ENCODE measurements at regions not wholly inside any gene's neighbourhood (a gene's known extent, or its start where the extent isn't known, plus 50 kb on each side); places are given as distances from the start of the nearest gene placed in this dataset.

DNA sequence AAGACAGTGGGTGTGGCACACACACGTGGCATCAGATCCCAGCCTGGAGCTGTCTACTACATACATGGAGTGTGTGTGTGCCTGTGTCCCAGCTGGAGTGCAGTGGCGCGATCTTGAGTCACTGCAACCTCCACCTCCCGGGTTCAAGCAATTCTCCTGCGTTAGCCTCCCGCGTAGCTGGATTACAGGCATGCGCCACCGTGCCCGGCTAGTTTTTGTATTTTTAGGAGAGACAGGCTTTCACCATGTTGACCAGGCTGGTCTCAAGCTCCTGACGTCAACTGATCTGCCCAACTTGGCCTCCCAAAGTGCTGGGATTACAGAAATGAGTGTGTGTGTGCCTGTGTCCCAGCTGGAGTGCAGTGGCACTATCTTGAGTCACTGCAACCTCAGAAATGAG, 108.8 kb downstream of the IL12A start:
- no peak overlapping the region for H3K27ac ChIP-seq (ENCODE audit: insufficient read length, low read depth, low read length)
- no peak overlapping the region for H2AFZ ChIP-seq (ENCODE audit: low read length)
- TF ChIP-seq, protein P1, sequence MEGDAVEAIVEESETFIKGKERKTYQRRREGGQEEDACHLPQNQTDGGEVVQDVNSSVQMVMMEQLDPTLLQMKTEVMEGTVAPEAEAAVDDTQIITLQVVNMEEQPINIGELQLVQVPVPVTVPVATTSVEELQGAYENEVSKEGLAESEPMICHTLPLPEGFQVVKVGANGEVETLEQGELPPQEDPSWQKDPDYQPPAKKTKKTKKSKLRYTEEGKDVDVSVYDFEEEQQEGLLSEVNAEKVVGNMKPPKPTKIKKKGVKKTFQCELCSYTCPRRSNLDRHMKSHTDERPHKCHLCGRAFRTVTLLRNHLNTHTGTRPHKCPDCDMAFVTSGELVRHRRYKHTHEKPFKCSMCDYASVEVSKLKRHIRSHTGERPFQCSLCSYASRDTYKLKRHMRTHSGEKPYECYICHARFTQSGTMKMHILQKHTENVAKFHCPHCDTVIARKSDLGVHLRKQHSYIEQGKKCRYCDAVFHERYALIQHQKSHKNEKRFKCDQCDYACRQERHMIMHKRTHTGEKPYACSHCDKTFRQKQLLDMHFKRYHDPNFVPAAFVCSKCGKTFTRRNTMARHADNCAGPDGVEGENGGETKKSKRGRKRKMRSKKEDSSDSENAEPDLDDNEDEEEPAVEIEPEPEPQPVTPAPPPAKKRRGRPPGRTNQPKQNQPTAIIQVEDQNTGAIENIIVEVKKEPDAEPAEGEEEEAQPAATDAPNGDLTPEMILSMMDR (conservative IDR thresholded peaks at IDR 0.05) = no peak
- H2BK12ac ChIP-seq (ENCODE audit: insufficient read length, low read depth, low read length) = no peak overlapping the region
- no peak overlapping the region for H2BK15ac ChIP-seq (ENCODE audit: low read depth, low read length)
- H3K23me2 ChIP-seq (ENCODE audit: insufficient read length, low read depth, low read length, poor library complexity, severe bottlenecking) = no peaks in the 10 kb centered on the region
- H3K4me2 ChIP-seq (ENCODE audit: insufficient read depth, insufficient read length, low read length) = no peak overlapping the region
- H3K27me3 ChIP-seq (ENCODE audit: insufficient read depth, low read length) = no peaks in the 10 kb centered on the region
- no peak overlapping the region for H2BK20ac ChIP-seq (ENCODE audit: low read depth, low read length, poor library complexity, severe bottlenecking)
- Mint-ChIP-seq H3K4me3 (no peak overlapping the region), H3K9me3 (no peaks in the 10 kb centered on the region), H3K36me3 (ENCODE audit: insufficient read depth in 1 of 3, low read depth in 3 of 3) (no peaks in the 10 kb centered on the region), H3K27me3 (ENCODE audit: low read depth) (peaks cover 3% of the 10 kb centered on the region; the same call in 1 of the 2 replicates), H3K27ac (no peak overlapping the region), H3K4me1 (0 out of 4 replicates have a peak, but pooled peaks cover 0 to 5% of the 10 kb centered on the region in 2 experiments)
- no peaks in the 10 kb centered on the region for H3K4me1 ChIP-seq (ENCODE audit: insufficient read depth, low read length)
- no peak overlapping the region for H3T11ph ChIP-seq (ENCODE audit: low read length)
- H2BK120ac ChIP-seq (ENCODE audit: low read depth, low read length, poor library complexity, severe bottlenecking) = no peak overlapping the region
- no peaks in the 10 kb centered on the region for H3K79me2 ChIP-seq (ENCODE audit: insufficient read depth, low read length)
- no peak overlapping the region for H2AK5ac ChIP-seq (ENCODE audit: insufficient read length, low read length)
- no peaks in the 10 kb centered on the region for H4K20me1 ChIP-seq (ENCODE audit: control insufficient read depth, insufficient read depth, insufficient read length)
- no peaks in the 10 kb centered on the region for H3K79me1 ChIP-seq (ENCODE audit: insufficient read depth, low read depth, low read length, poor library complexity, severe bottlenecking)
- no CpG with 5 or more reads among the region's 11 CpGs for WGBS (ENCODE audit: extremely low coverage, insufficient read length, low lambda C conversion rate)
- H4K5ac ChIP-seq (ENCODE audit: insufficient read length, low read depth, low read length) = no peak overlapping the region
- no peaks in the 10 kb centered on the region for H3K9me3 ChIP-seq (ENCODE audit: control insufficient read depth, low read depth, low read length)
- no peak for DNase-seq
- no peak overlapping the region for H2BK5ac ChIP-seq (ENCODE audit: insufficient read length, low read length)
- no peak overlapping the region for H3K18ac ChIP-seq (ENCODE audit: insufficient read length, low read depth, low read length)
- no peak overlapping the region for H3K9ac ChIP-seq (ENCODE audit: extremely low read depth, insufficient read length, low read length)
- no peak overlapping the region for H4K91ac ChIP-seq (ENCODE audit: insufficient read length, low read depth, low read length)
- no peak overlapping the region for H3K56ac ChIP-seq (ENCODE audit: insufficient read length, low read depth, low read length)
- H3K23ac ChIP-seq (ENCODE audit: insufficient read length, low read depth, low read length) = no peak overlapping the region
- H3K4ac ChIP-seq (ENCODE audit: low read depth, low read length) = no peak overlapping the region
- H3K14ac ChIP-seq (ENCODE audit: insufficient read depth, low read length) = no peak overlapping the region
- H4K8ac ChIP-seq (replicated peaks; ENCODE audit: insufficient read length, low read depth, low read length) = no peak overlapping the region
